ENCODE measurements at regions not wholly inside any gene's neighbourhood (a gene's known extent, or its start where the extent isn't known, plus 50 kb on each side); places are given as distances from the start of the nearest gene placed in this dataset.

DNA sequence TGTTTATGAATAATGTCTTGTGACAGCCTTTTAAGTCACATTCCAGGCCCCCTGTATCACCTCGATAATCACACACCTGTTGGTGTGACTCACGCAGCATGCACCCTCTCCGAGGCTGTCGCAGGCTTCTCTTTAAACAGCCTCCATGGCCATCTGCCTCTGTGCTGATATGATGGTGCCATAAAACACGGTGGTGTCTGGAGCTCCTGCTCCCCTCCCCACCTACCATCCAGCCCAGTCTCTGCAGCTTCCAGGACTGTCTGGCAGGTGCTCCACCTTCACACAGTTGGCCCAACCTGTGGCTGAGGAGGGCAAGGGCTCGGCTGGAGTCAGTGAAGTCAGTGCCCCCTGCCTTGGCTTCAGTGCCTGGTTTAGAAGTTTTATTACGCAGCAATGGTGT is 173.8 kb upstream of the RPL34 start:
- no peaks in the 10 kb centered on the region for H3K36me3 ChIP-seq (ENCODE audit: control insufficient read depth in 2 of 2, insufficient read depth in 1 of 2, low read length in 2 of 2)
- H3K4me3 ChIP-seq (ENCODE audit: low read depth, low read length) = no peak overlapping the region
- ChIA-PET POLR2A (no interaction called here), CTCF (interaction anchor here (0.6 to 0.7 kb wide), 3 partner anchors 21 to 55 kb away, joined by 3 read pairs; no protein-coding TSS in a partner anchor)
- TF ChIP-seq, protein P1, sequence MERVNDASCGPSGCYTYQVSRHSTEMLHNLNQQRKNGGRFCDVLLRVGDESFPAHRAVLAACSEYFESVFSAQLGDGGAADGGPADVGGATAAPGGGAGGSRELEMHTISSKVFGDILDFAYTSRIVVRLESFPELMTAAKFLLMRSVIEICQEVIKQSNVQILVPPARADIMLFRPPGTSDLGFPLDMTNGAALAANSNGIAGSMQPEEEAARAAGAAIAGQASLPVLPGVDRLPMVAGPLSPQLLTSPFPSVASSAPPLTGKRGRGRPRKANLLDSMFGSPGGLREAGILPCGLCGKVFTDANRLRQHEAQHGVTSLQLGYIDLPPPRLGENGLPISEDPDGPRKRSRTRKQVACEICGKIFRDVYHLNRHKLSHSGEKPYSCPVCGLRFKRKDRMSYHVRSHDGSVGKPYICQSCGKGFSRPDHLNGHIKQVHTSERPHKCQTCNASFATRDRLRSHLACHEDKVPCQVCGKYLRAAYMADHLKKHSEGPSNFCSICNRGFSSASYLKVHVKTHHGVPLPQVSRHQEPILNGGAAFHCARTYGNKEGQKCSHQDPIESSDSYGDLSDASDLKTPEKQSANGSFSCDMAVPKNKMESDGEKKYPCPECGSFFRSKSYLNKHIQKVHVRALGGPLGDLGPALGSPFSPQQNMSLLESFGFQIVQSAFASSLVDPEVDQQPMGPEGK (tag by site-specific recombination; IDR thresholded peaks at IDR 0.05) = no peak
- TF ChIP-seq ZNF629 (tag by site-specific recombination; IDR thresholded peaks at IDR 0.05) (no peak), ZNF214 (tag by site-specific recombination; IDR thresholded peaks at IDR 0.05; ENCODE audit: borderline replicate concordance) (no peak), ZNF394 (tag by site-specific recombination; IDR thresholded peaks at IDR 0.05; ENCODE audit: borderline replicate concordance) (no peak), ZNF335 (tag by site-specific recombination; conservative IDR thresholded peaks at IDR 0.05) (no peak), ZNF302 (tag by site-specific recombination; IDR thresholded peaks at IDR 0.05; ENCODE audit: low read depth) (no peak), IKZF3 (tag by site-specific recombination; IDR thresholded peaks at IDR 0.05) (no peak), ZNF19 (tag by site-specific recombination; IDR thresholded peaks at IDR 0.05; ENCODE audit: low read depth) (no peak), MYNN (tag by site-specific recombination; IDR thresholded peaks at IDR 0.05; ENCODE audit: borderline replicate concordance) (no peak), FEZF1 (tag by site-specific recombination; IDR thresholded peaks at IDR 0.05) (no peak), ZNF37A (tag by site-specific recombination; IDR thresholded peaks at IDR 0.05) (no peak), SCRT2 (tag by site-specific recombination; IDR thresholded peaks at IDR 0.05) (peak; percentile 61), ZNF558 (tag by site-specific recombination; IDR thresholded peaks at IDR 0.05) (no peak), ZNF76 (tag by site-specific recombination; IDR thresholded peaks at IDR 0.05; ENCODE audit: borderline replicate concordance, low read depth) (no peak), SCRT1 (tag by site-specific recombination; IDR thresholded peaks at IDR 0.05; ENCODE audit: borderline replicate concordance) (0 out of 2 replicates have a peak, but pooled peaks have one; percentile 25), KLF9 (tag by site-specific recombination; IDR thresholded peaks at IDR 0.05; ENCODE audit: low read depth) (no peak), ZBTB48 (tag by site-specific recombination; IDR thresholded peaks at IDR 0.05) (no peak)
- TF ChIP-seq, protein P2, sequence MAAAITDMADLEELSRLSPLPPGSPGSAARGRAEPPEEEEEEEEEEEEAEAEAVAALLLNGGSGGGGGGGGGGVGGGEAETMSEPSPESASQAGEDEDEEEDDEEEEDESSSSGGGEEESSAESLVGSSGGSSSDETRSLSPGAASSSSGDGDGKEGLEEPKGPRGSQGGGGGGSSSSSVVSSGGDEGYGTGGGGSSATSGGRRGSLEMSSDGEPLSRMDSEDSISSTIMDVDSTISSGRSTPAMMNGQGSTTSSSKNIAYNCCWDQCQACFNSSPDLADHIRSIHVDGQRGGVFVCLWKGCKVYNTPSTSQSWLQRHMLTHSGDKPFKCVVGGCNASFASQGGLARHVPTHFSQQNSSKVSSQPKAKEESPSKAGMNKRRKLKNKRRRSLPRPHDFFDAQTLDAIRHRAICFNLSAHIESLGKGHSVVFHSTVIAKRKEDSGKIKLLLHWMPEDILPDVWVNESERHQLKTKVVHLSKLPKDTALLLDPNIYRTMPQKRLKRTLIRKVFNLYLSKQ (tag by site-specific recombination; IDR thresholded peaks at IDR 0.05; ENCODE audit: borderline replicate concordance) = no peak
- TF ChIP-seq, protein P3, sequence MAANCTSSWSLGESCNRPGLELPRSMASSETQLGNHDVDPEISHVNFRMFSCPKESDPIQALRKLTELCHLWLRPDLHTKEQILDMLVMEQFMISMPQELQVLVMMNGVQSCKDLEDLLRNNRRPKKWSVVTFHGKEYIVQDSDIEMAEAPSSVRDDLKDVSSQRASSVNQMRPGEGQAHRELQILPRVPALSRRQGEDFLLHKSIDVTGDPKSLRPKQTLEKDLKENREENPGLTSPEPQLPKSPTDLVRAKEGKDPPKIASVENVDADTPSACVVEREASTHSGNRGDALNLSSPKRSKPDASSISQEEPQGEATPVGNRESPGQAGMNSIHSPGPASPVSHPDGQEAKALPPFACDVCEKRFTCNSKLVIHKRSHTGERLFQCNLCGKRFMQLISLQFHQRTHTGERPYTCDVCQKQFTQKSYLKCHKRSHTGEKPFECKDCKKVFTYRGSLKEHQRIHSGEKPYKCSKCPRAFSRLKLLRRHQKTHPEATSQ (tag by site-specific recombination; IDR thresholded peaks at IDR 0.05) = no peak
- TF ChIP-seq, protein P4, sequence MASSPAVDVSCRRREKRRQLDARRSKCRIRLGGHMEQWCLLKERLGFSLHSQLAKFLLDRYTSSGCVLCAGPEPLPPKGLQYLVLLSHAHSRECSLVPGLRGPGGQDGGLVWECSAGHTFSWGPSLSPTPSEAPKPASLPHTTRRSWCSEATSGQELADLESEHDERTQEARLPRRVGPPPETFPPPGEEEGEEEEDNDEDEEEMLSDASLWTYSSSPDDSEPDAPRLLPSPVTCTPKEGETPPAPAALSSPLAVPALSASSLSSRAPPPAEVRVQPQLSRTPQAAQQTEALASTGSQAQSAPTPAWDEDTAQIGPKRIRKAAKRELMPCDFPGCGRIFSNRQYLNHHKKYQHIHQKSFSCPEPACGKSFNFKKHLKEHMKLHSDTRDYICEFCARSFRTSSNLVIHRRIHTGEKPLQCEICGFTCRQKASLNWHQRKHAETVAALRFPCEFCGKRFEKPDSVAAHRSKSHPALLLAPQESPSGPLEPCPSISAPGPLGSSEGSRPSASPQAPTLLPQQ (tag by site-specific recombination; IDR thresholded peaks at IDR 0.05) = no peak
- TF ChIP-seq, protein P5, sequence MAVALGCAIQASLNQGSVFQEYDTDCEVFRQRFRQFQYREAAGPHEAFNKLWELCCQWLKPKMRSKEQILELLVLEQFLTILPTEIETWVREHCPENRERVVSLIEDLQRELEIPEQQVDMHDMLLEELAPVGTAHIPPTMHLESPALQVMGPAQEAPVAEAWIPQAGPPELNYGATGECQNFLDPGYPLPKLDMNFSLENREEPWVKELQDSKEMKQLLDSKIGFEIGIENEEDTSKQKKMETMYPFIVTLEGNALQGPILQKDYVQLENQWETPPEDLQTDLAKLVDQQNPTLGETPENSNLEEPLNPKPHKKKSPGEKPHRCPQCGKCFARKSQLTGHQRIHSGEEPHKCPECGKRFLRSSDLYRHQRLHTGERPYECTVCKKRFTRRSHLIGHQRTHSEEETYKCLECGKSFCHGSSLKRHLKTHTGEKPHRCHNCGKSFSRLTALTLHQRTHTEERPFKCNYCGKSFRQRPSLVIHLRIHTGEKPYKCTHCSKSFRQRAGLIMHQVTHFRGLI (tag by site-specific recombination; IDR thresholded peaks at IDR 0.05) = peak; percentile 77; the same call in 1 of the 2 replicates
- H3K9me3 ChIP-seq (ENCODE audit: control insufficient read depth, insufficient read depth, low read depth, low read length) = no peaks in the 10 kb centered on the region
- H3K27ac ChIP-seq (ENCODE audit: extremely low read depth, low read depth, low read length) = no peak overlapping the region
- no peaks in the 10 kb centered on the region for H3K4me1 ChIP-seq (ENCODE audit: control insufficient read depth, insufficient read depth, low read length)
